GM23338 (cell line): ENCODE measurements at regions not wholly inside any gene's neighbourhood (a gene's known extent, or its start where the extent isn't known, plus 50 kb on each side); places are given as distances from the start of the nearest gene placed in this dataset.

Experiments
- ATAC-seq: fragments of 200-7000 bp; cut with Tn5 transposase; 3 replicates; pipeline ENCODE4 v1.9.1; 2020
- DNase-seq: peaks from one replicate; pipeline ENCODE4 v3.0.0-alpha.2; 2015; ENCODE audit warnings: low spot score
- H2AFZ ChIP-seq: fragments of 200-600 bp; sonication (generic); 2 replicates; pipeline ENCODE4 v1.8.0; 2016; ENCODE audit warnings: antibody characterized with exemption, mild to moderate bottlenecking, moderate library complexity
- H3F3A ChIP-seq: fragments of 200-600 bp; sonication (generic); replicated peaks from 2 replicates; pipeline ENCODE4 v1.8.0; 2017; ENCODE audit warnings: antibody characterized with exemption, mixed run types, low read depth
- H3K27ac ChIP-seq: fragments of 200-600 bp; sonication (generic); 2 replicates; pipeline ENCODE4 v1.6.1; 2016; ENCODE audit warnings: low read depth
- H3K27me3 ChIP-seq: fragments of 200-600 bp; sonication (generic); 2 replicates; pipeline ENCODE4 v1.8.0; 2016; ENCODE audit warnings: mild to moderate bottlenecking, mixed run types, moderate library complexity; ENCODE audit not compliant: insufficient read depth
- H3K36me3 ChIP-seq: fragments of 200-600 bp; sonication (generic); 2 replicates; pipeline ENCODE4 v1.8.0; 2016; ENCODE audit warnings: mild to moderate bottlenecking; ENCODE audit not compliant: insufficient read depth
- H3K4me1 ChIP-seq: fragments of 200-600 bp; sonication (generic); 2 replicates; pipeline ENCODE4 v1.8.0; 2016; ENCODE audit warnings: mild to moderate bottlenecking, moderate library complexity; ENCODE audit not compliant: insufficient read depth
- H3K4me2 ChIP-seq: fragments of 200-600 bp; sonication (generic); 2 replicates; pipeline ENCODE4 v1.7.1; 2017; ENCODE audit warnings: mixed run types
- H3K4me3 ChIP-seq: fragments of 200-600 bp; sonication (generic); 2 replicates; pipeline ENCODE4 v1.6.1; 2016; ENCODE audit warnings: mixed run types
- H3K79me2 ChIP-seq: fragments of 200-600 bp; sonication (generic); replicated peaks from 2 replicates; pipeline ENCODE4 v1.8.0; 2017; ENCODE audit warnings: mild to moderate bottlenecking; ENCODE audit not compliant: insufficient read depth
- H3K9me2 ChIP-seq: fragments of 200-600 bp; sonication (generic); 2 replicates; pipeline ENCODE4 v1.8.0; 2017; ENCODE audit not compliant: insufficient read depth
- H4K20me1 ChIP-seq: fragments of 200-600 bp; sonication (generic); replicated peaks from 2 replicates; pipeline ENCODE4 v1.8.0; 2017; ENCODE audit warnings: mild to moderate bottlenecking; ENCODE audit not compliant: insufficient read depth
- H3K27ac Mint-ChIP-seq: 2 replicates; pipeline ENCODE4 v1.8.0; 2020; ENCODE audit warnings: inconsistent platforms, mild to moderate bottlenecking, moderate library complexity, mixed read lengths
- H3K27me3 Mint-ChIP-seq: 3 replicates; pipeline ENCODE4 v1.8.0; 2022; ENCODE audit warnings: low read depth, mild to moderate bottlenecking, moderate library complexity, mixed read lengths, inconsistent platforms; ENCODE audit not compliant: insufficient read depth, poor library complexity
- H3K36me3 Mint-ChIP-seq: 3 replicates; pipeline ENCODE4 v1.8.0; 2021; ENCODE audit warnings: low read depth, mild to moderate bottlenecking, inconsistent platforms, moderate library complexity, mixed read lengths
- H3K4me1 Mint-ChIP-seq: 3 replicates; pipeline ENCODE4 v1.8.0; 2020; ENCODE audit warnings: mild to moderate bottlenecking, inconsistent platforms, mixed read lengths
- H3K4me3 Mint-ChIP-seq: 3 replicates; pipeline ENCODE4 v1.8.0; 2021; ENCODE audit warnings: moderate library complexity, mild to moderate bottlenecking, inconsistent platforms, mixed read lengths
- H3K9me3 Mint-ChIP-seq: 3 replicates; pipeline ENCODE4 v1.8.0; 2020; ENCODE audit warnings: moderate library complexity, mild to moderate bottlenecking, inconsistent platforms, mixed read lengths
- CREB1 ChIP-seq: fragments of 250-450 bp; sonication (Bioruptor Pico); IDR thresholded peaks from 2 replicates; pipeline ENCODE4 v1.5.0; 2020; ENCODE audit warnings: low read depth, mild to moderate bottlenecking, moderate library complexity
- EZH2 ChIP-seq: fragments of 200-600 bp; sonication (generic); IDR thresholded peaks from one replicate; pipeline ENCODE4 v1.8.0; 2017; ENCODE audit warnings: antibody characterized with exemption, mild to moderate bottlenecking, low read depth; ENCODE audit not compliant: unreplicated experiment
- EZH2phosphoT487 ChIP-seq: fragments of 200-600 bp; sonication (generic); IDR thresholded peaks from one replicate; pipeline ENCODE4 v1.8.1; 2018; ENCODE audit warnings: antibody characterized with exemption; ENCODE audit not compliant: unreplicated experiment
- JUNB ChIP-seq: IDR thresholded peaks from one replicate; pipeline ENCODE4 v1.6.1; 2016; ENCODE audit warnings: antibody characterized with exemption; ENCODE audit not compliant: unreplicated experiment
- NANOG ChIP-seq: IDR thresholded peaks from 2 replicates; pipeline ENCODE4 v1.6.1; 2016; ENCODE audit warnings: antibody characterized with exemption, borderline replicate concordance
- POLR2AphosphoS5 ChIP-seq: IDR thresholded peaks from 2 replicates; pipeline ENCODE4 v1.6.1; 2016; ENCODE audit warnings: antibody characterized with exemption, low read depth
- STAT1 ChIP-seq: IDR thresholded peaks from one replicate; pipeline ENCODE4 v1.6.1; 2016; ENCODE audit warnings: antibody characterized with exemption; ENCODE audit not compliant: unreplicated experiment
- ZNF114 ChIP-seq: fragments of 250-450 bp; sonication (Bioruptor Pico); IDR thresholded peaks from 2 replicates; pipeline ENCODE4 v1.5.0; 2020; ENCODE audit warnings: mild to moderate bottlenecking, moderate library complexity
- ZNF331 ChIP-seq: fragments of 250-450 bp; sonication (Bioruptor Pico); IDR thresholded peaks from 2 replicates; pipeline ENCODE4 v1.5.0; 2020; ENCODE audit warnings: low read depth, mild to moderate bottlenecking, moderate library complexity
- TF ChIP-seq, protein P1 (sequence below): IDR thresholded peaks from 2 replicates; pipeline ENCODE4 v1.6.1; 2016; ENCODE audit warnings: antibody characterized with exemption
- TF ChIP-seq, protein P2 (sequence below): IDR thresholded peaks from one replicate; pipeline ENCODE4 v1.6.1; 2018; ENCODE audit warnings: antibody characterized with exemption; ENCODE audit not compliant: unreplicated experiment
- TF ChIP-seq, protein P3 (sequence below): fragments of 250-450 bp; sonication (Bioruptor Pico); IDR thresholded peaks from 2 replicates; pipeline ENCODE4 v1.5.0; 2020; ENCODE audit warnings: mild to moderate bottlenecking, moderate library complexity
- TF ChIP-seq, protein P4 (sequence below), 2 experiments: fragments of 200-600 bp in 1 of 2; sonication (generic) in 1 of 2; conservative IDR thresholded peaks; 2 replicates each; pipeline versions ENCODE4 v1.5.1 to v1.6.1; 2016 to 2017; ENCODE audit warnings: antibody characterized with exemption in 2 of 2, low read depth in 2 of 2, mild to moderate bottlenecking in 2 of 2, moderate library complexity in 1 of 2

DNA sequence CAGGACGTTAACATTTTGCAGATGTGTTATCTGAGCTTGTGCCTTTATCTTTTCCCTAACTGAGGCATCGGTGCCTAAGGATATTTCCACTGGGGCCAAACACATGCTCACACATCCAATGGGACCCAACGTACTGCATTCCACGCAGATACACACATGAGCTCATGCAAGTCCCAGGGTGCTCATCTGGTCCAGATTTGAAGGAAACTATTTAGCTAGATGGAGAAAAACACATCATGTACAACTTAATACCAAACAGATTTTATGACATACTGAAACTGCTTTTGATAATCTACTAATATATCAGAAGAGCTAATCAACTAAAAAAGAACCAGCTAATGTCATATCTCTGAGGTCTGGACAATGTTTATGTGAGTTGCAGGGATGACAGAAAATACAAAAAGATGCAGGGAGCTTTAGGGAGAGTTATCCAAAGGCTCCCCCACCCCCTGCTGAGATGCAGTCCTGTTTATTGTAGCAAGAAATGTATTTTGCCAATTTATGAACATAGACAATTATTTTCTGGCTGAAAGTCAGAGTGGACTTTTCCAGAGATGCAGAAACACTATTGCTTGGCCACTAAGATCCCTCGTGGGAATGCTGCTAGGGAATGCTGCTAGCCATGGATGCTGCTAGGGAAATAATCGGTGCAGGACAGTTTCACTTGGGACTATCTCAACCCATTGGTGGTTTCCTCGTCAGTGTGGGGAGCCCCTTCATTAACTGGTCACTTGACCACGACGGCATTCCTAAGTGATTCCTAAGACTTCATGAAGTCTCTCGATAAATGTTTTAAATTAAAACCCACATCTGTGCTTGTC, 172.8 kb downstream of the SMIM20 start:
- Histone ChIP-seq H3K4me2 (no peak overlapping the region), H3K9me2 (0 out of 2 replicates have a peak, but pooled peaks cover 6% of the 10 kb centered on the region), H4K20me1 (no peaks in the 10 kb centered on the region), H3F3A (no peaks in the 10 kb centered on the region), H3K36me3 (peaks cover 11% of the 10 kb centered on the region; the same call in 1 of the 2 replicates), H2AFZ (no peak overlapping the region), H3K4me3 (no peak overlapping the region), H3K4me1 (no peaks in the 10 kb centered on the region; the same call in 1 of the 2 replicates), H3K79me2 (no peaks in the 10 kb centered on the region), H3K27me3 (no peaks in the 10 kb centered on the region), H3K27ac (no peak overlapping the region)
- Mint-ChIP-seq H3K36me3 (peaks cover 18% of the 10 kb centered on the region), H3K9me3 (peaks cover 22% of the 10 kb centered on the region), H3K27ac (no peak overlapping the region), H3K4me3 (no peak overlapping the region), H3K27me3 (no peaks in the 10 kb centered on the region), H3K4me1 (peaks cover 6% of the 10 kb centered on the region)
- ATAC-seq (no peak), DNase-seq (no peak)
- no peak for TF ChIP-seq EZH2phosphoT487
- TF ChIP-seq, protein P1, sequence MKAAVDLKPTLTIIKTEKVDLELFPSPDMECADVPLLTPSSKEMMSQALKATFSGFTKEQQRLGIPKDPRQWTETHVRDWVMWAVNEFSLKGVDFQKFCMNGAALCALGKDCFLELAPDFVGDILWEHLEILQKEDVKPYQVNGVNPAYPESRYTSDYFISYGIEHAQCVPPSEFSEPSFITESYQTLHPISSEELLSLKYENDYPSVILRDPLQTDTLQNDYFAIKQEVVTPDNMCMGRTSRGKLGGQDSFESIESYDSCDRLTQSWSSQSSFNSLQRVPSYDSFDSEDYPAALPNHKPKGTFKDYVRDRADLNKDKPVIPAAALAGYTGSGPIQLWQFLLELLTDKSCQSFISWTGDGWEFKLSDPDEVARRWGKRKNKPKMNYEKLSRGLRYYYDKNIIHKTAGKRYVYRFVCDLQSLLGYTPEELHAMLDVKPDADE = no peak
- TF ChIP-seq POLR2AphosphoS5 = no peak
- TF ChIP-seq, protein P2, sequence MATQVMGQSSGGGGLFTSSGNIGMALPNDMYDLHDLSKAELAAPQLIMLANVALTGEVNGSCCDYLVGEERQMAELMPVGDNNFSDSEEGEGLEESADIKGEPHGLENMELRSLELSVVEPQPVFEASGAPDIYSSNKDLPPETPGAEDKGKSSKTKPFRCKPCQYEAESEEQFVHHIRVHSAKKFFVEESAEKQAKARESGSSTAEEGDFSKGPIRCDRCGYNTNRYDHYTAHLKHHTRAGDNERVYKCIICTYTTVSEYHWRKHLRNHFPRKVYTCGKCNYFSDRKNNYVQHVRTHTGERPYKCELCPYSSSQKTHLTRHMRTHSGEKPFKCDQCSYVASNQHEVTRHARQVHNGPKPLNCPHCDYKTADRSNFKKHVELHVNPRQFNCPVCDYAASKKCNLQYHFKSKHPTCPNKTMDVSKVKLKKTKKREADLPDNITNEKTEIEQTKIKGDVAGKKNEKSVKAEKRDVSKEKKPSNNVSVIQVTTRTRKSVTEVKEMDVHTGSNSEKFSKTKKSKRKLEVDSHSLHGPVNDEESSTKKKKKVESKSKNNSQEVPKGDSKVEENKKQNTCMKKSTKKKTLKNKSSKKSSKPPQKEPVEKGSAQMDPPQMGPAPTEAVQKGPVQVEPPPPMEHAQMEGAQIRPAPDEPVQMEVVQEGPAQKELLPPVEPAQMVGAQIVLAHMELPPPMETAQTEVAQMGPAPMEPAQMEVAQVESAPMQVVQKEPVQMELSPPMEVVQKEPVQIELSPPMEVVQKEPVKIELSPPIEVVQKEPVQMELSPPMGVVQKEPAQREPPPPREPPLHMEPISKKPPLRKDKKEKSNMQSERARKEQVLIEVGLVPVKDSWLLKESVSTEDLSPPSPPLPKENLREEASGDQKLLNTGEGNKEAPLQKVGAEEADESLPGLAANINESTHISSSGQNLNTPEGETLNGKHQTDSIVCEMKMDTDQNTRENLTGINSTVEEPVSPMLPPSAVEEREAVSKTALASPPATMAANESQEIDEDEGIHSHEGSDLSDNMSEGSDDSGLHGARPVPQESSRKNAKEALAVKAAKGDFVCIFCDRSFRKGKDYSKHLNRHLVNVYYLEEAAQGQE = no peak
- no peak for TF ChIP-seq JUNB
- TF ChIP-seq EZH2 = no peak
- TF ChIP-seq, protein P3, sequence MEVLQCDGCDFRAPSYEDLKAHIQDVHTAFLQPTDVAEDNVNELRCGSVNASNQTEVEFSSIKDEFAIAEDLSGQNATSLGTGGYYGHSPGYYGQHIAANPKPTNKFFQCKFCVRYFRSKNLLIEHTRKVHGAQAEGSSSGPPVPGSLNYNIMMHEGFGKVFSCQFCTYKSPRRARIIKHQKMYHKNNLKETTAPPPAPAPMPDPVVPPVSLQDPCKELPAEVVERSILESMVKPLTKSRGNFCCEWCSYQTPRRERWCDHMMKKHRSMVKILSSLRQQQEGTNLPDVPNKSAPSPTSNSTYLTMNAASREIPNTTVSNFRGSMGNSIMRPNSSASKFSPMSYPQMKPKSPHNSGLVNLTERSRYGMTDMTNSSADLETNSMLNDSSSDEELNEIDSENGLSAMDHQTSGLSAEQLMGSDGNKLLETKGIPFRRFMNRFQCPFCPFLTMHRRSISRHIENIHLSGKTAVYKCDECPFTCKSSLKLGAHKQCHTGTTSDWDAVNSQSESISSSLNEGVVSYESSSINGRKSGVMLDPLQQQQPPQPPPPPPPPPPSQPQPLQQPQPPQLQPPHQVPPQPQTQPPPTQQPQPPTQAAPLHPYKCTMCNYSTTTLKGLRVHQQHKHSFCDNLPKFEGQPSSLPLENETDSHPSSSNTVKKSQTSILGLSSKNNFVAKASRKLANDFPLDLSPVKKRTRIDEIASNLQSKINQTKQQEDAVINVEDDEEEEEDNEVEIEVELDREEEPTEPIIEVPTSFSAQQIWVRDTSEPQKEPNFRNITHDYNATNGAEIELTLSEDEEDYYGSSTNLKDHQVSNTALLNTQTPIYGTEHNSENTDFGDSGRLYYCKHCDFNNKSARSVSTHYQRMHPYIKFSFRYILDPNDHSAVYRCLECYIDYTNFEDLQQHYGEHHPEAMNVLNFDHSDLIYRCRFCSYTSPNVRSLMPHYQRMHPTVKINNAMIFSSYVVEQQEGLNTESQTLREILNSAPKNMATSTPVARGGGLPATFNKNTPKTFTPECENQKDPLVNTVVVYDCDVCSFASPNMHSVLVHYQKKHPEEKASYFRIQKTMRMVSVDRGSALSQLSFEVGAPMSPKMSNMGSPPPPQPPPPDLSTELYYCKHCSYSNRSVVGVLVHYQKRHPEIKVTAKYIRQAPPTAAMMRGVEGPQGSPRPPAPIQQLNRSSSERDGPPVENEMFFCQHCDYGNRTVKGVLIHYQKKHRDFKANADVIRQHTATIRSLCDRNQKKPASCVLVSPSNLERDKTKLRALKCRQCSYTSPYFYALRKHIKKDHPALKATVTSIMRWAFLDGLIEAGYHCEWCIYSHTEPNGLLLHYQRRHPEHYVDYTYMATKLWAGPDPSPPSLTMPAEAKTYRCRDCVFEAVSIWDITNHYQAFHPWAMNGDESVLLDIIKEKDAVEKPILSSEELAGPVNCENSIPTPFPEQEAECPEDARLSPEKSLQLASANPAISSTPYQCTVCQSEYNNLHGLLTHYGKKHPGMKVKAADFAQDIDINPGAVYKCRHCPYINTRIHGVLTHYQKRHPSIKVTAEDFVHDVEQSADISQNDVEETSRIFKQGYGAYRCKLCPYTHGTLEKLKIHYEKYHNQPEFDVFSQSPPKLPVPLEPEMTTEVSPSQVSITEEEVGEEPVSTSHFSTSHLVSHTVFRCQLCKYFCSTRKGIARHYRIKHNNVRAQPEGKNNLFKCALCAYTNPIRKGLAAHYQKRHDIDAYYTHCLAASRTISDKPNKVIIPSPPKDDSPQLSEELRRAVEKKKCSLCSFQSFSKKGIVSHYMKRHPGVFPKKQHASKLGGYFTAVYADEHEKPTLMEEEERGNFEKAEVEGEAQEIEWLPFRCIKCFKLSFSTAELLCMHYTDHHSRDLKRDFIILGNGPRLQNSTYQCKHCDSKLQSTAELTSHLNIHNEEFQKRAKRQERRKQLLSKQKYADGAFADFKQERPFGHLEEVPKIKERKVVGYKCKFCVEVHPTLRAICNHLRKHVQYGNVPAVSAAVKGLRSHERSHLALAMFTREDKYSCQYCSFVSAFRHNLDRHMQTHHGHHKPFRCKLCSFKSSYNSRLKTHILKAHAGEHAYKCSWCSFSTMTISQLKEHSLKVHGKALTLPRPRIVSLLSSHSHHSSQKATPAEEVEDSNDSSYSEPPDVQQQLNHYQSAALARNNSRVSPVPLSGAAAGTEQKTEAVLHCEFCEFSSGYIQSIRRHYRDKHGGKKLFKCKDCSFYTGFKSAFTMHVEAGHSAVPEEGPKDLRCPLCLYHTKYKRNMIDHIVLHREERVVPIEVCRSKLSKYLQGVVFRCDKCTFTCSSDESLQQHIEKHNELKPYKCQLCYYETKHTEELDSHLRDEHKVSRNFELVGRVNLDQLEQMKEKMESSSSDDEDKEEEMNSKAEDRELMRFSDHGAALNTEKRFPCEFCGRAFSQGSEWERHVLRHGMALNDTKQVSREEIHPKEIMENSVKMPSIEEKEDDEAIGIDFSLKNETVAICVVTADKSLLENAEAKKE (CRISPR knock-in tag) = no peak
- TF ChIP-seq, protein P4, sequence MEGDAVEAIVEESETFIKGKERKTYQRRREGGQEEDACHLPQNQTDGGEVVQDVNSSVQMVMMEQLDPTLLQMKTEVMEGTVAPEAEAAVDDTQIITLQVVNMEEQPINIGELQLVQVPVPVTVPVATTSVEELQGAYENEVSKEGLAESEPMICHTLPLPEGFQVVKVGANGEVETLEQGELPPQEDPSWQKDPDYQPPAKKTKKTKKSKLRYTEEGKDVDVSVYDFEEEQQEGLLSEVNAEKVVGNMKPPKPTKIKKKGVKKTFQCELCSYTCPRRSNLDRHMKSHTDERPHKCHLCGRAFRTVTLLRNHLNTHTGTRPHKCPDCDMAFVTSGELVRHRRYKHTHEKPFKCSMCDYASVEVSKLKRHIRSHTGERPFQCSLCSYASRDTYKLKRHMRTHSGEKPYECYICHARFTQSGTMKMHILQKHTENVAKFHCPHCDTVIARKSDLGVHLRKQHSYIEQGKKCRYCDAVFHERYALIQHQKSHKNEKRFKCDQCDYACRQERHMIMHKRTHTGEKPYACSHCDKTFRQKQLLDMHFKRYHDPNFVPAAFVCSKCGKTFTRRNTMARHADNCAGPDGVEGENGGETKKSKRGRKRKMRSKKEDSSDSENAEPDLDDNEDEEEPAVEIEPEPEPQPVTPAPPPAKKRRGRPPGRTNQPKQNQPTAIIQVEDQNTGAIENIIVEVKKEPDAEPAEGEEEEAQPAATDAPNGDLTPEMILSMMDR (conservative IDR thresholded peaks at IDR 0.05; ENCODE audit: low read depth in 2 of 2) = no peak
- no peak for TF ChIP-seq ZNF114 (CRISPR knock-in tag)
- no peak for TF ChIP-seq CREB1 (CRISPR knock-in tag)
- no peak for TF ChIP-seq ZNF331 (CRISPR knock-in tag)
- no peak for TF ChIP-seq NANOG
- no peak for TF ChIP-seq STAT1
